Fibroblast of villous mesenchyme (primary cell): ENCODE measurements at regions not wholly inside any gene's neighbourhood (a gene's known extent, or its start where the extent isn't known, plus 50 kb on each side); places are given as distances from the start of the nearest gene placed in this dataset.

Experiments used
- DNase-seq: peaks from one replicate; pipeline ENCODE4 v3.0.0-alpha.2; 2010; ENCODE audit warnings: low read depth
- H3K4me3 ChIP-seq: 2 replicates; pipeline ENCODE4 v1.5.1; 2011; ENCODE audit warnings: low read depth, mild to moderate bottlenecking, low read length
- CTCF ChIP-seq: IDR thresholded peaks from 2 replicates; pipeline ENCODE4 v1.5.1; 2012; ENCODE audit warnings: low read depth, mild to moderate bottlenecking, low read length; ENCODE audit not compliant: insufficient read depth

GRCh38 chr6:14807130-14807529 lies 438.7 kb upstream of the JARID2 start:
- H3K4me3 ChIP-seq: no peak overlapping the region
- TF ChIP-seq CTCF: no peak
- DNase-seq: peak; percentile 70

GRCh38 chr6:14807971-14808370 lies 437.9 kb upstream of the JARID2 start:
- H3K4me3 ChIP-seq: no peak overlapping the region
- DNase-seq: no peak
- TF ChIP-seq CTCF: no peak

GRCh38 chr6:14810021-14810420 lies 435.8 kb upstream of the JARID2 start:
- TF ChIP-seq CTCF: no peak
- no peak overlapping the region for H3K4me3 ChIP-seq
- DNase-seq: no peak

GRCh38 chr6:14811775-14812428 lies 434.0 kb upstream of the JARID2 start:
- H3K4me3 ChIP-seq: no peak overlapping the region
- no peak for DNase-seq
- no peak for TF ChIP-seq CTCF

- DNase-seq: no peak
- TF ChIP-seq CTCF: no peak
- no peak overlapping the region for H3K4me3 ChIP-seq
Observed at GRCh38 chr6:14814016-14814415, 431.9 kb upstream of the JARID2 start.

- peak; percentile 47 for DNase-seq
- no peak for TF ChIP-seq CTCF
- H3K4me3 ChIP-seq: no peak overlapping the region
Observed at GRCh38 chr6:14816116-14816859, 429.6 kb upstream of the JARID2 start.
